HG02981 (cell line): ENCODE measurements at regions not wholly inside any gene's neighbourhood (a gene's known extent, or its start where the extent isn't known, plus 50 kb on each side); places are given as distances from the start of the nearest gene placed in this dataset.

Experiments used
- ATAC-seq: cut with Tn5 transposase; IDR thresholded peaks from one replicate; pipeline ENCODE4 v1.9.1; 2021; ENCODE audit warnings: mild to moderate bottlenecking, moderate library complexity; ENCODE audit not compliant: unreplicated experiment

DNA sequence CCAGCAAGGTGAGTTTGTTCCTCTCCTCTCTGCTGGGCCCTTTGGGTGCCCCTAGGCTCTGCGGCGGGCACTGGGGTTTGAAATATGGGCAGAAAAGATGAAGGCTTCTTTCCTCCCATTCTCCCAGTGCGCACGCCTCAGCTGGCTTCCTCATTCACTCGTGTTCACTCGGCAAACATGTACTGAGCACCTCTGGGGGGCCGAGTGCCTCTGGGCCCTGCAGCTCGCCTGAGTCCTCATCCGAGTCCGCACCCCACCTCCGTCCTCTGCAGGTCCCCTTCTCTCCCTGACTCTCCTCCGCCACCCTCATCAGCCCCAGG, 98.5 kb upstream of the RUNX3 start:
- no peak for ATAC-seq

DNA sequence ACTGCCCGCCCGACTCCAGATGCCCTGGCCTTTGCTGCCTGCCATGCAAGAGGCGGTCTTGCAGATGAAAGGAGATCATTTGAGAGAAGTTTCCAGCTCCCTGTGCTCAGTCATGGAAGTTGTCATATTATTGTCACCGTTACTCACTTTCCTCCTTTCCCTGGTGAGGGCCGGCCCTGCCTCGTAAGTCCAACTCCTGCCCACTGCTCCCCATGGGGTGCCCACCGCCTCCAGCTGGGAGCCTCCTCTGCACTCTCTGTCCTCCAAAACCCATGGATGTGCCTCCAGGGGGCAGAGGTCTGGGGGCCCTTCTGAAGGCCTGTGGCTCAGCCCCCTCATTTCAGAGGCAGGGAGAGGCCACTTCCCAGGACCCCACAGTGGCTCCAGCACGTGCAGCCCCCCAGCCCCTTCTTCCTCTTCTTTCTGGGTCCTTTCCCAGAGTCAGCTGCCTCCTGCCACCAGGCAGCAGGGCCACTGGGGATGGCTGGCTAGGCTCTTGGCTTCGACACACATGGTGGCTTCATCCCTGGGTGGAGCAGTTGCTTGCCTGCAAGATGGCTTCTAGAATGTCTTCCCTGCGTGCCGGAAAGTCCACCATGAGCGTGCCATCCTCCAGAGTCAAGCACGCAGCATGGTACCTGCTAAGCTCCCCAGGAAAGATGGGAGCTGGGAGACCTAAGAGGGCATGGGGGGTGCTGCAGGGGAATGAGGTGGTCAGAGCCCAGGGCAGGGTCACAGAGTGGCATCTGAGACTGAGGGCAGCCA, 97.9 kb upstream of the RUNX3 start:
- no peak for ATAC-seq

DNA sequence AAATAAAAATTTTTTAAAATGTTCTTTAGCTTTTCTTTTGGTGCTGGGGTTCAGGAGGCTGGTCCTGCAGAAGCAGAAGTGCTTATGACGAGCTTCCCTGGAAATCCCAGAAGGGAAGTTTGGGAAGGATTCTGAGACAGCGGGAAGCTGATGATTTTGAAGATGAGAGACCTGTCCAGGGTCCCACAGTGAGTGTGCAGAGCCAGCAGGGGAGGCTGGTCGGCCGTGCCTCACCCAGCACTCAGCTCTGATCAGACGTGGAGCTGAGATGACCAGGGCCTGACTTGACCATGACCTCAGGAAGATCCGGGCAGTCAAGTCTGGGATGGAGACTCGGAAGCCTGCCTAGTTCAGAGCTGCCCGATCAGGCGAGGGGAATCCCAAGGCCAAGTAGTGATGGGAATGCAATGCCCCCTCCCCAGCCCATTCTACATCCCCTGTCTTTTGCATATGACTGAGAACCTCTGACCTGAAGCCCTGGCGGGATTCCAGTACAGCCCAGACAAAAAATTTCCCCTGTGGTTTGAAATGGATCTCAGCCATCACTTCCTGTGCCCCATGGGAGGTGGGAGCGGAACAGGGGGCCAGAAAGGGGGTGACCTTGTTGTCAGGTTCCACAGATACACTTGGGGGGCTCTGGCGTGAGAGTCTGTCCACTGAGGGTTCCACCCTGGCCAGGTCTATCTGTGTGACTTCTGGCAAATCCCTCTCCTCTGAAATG, 96.8 kb upstream of the RUNX3 start:
- no peak for ATAC-seq

DNA sequence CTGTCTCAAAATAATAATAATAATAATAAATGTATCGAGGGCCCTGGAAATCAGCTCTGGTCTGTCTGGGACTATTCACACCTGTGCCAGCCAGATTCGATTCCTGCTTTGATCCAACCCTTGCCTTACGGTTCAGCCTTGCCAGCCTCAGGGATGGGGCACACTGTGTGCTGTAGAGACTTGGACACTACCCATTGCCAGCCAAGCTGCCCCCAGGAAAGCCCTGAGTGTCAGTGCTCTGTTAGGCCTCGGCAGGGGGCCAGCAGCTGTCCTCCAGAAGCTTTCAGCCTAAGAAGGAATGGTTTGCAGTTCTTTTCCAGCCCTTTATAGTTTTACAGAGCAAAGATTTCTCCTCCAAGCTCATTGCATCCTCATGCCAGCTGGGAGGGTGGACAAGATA, 96.2 kb upstream of the RUNX3 start:
- ATAC-seq = no peak

DNA sequence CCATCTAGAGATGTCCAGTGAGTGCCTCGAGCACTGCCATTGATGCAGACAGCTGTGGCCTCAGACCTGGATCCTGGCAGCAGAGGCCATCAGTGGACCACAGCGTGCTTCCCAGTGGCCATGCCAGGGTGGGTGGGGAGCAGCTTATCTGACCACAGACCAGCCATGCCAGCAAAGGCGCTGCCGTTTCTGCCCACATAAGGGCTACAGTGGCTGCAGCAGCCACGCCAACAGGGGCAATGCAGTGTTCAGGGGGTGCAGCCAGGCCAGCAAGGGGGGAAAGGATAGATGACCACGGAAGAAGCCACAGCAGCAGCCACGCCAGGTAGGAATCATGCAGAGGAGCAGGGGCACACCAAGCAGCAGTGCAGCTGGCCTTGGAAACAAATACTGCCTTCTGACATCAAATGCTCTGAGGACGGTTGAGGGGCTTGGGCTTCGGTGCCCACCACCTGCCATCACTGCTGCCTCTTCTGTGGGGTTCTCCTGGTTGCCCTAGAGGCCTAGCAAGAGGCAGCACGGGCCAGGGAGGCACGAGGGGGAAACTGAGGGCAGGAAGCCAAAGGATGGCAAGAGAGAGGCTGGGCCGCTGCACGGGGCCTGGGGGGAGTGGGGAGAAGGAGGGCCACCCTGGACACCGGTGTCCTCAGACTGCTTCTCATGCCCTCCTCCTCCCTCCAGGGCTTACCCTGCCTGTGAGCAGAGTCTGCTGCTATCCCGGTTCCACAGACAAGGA, 94.7 kb upstream of the RUNX3 start:
- no peak for ATAC-seq

DNA sequence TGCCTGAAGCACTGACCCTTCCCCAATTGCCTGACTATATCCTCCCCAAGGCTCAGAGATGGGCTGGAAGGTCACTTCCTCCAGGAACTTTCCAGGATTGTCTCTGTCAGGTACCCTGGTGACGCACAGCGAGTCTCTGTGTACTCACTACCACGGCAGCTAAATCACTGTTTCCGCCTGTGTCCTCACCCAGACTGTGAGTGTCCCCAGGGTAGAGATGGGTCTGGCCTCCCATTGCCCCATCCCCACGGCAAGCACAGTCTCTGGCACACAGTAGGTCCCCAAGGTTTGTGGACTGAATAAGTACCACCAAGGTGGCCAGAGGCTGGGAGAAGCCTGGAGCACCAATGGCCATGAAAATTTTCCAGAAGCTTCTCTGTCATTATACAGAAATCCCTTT, 93.8 kb upstream of the RUNX3 start:
- ATAC-seq = no peak

DNA sequence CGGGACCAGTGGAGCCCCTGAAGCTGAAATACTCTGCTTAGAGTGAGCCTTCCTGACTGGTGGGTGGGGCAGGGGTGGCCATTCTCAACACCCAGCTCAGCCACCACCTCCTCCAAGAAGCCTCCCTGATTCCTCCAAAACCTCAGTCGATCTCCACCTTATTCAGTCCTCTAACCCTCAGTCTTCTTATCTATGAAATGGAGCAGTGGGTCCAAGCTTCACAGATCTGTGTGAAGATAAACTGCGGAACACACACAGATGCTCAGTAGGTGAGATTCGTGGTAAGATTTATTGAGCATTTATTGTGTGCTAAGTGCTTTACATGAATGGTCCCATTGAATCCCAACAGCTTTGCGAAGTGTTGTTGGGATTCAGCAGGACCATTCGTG, 93.1 kb upstream of the RUNX3 start:
- no peak for ATAC-seq

DNA sequence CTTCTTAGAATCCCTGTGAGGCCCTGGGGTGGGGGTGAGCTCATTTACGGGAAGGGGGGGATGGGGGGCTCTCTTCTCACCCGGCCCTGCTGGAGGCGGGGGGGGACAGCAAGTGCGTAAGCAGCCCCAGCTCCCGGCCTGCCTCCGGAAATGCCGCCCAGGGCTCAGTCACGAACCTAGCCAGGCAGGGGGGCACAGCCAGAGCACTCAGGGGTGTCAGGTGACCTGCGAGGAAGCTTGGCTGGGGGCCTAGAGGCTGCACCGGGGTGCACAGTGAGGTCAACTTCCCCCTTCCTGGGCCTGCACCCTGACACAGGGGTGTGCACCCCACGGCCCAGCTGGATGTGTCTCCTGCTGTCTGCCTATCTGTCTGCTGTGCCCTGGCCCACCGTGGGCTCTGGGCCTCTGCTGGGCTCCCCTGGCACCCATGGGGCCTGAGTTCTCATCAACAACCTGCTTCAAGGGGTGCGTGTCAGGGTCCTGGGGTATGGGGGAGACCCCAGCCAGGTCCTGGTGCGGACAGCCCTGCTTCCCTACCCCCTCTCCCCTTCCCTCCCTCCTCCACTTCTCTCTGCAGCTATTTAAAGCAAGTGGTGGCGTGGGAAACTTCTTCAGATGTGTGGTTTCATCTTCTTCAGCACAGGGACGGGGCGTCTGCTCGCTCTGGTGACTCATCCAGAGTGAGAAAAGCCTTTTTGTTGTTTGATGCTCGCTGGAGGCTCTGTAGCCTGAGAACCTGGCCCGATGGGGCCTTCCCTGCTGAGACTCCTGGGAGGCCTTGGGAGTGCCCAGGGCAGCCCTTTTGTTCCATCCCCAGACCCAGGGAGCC, 92.5 kb upstream of the RUNX3 start:
- peak; percentile 66 for ATAC-seq

DNA sequence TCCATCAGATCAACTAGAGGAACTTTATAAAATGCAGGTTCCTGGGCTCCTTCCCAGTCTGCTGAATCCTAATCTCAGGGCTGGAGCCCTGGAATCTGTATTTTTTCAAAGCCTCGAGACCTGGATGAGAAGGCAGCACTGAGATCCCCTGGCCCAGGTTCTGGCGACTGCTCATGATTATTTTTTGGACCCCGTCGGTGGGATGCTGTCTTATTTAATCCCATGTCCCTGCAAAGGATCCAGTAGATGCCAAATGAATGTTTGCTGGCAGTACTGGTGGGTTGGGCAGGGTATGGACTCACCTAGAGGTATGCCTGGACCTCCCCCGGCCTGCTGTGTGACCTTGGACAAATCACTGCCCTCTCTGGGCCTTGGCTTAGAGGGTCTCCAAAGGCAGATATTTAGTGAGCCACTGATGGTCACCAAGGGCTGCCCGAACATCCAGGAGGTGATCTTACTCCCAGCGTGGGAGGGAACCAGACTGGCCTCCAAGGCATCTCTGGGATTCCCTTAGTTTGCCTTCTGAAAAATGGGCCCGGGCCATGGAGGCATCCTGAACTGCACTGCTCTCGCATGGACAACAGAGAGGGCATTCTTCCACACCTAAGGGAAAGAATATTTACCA, 91.6 kb upstream of the RUNX3 start:
- no peak for ATAC-seq

DNA sequence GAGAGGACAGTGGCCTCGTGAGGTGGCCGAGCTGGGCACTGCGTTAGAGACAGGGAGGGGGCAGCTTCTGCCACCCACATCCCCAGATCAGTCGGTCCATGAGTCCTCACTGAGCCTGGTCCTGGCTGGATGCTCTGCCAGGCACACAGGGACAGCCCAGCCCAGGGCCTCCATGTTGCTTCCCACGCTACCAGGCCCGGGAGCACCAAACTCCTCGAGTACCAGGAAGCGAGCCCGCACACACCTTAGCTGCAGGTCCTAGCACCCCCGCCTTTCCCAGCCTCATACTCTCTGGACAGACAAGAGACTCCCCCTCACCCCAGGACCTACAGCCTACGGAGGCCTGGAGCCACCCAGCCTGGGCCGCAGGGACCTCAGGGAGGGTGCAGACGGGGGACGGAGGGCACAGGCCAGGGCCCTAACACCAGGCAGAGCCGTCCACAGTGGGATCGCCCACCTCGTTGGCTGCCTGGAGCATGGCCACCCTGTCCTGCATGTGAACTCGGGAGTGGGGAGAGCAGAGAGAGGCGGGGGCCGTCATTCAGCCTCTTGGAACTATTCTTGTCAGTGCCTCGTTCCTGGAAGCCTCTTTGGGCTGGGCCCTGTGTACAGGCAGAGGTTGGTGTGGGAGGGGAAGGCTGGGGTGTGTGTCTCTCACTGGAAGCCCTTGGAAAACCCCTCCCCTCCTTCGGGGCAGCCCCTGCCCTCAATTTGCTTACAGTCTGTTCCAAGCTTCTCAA, 90.9 kb upstream of the RUNX3 start:
- no peak for ATAC-seq

DNA sequence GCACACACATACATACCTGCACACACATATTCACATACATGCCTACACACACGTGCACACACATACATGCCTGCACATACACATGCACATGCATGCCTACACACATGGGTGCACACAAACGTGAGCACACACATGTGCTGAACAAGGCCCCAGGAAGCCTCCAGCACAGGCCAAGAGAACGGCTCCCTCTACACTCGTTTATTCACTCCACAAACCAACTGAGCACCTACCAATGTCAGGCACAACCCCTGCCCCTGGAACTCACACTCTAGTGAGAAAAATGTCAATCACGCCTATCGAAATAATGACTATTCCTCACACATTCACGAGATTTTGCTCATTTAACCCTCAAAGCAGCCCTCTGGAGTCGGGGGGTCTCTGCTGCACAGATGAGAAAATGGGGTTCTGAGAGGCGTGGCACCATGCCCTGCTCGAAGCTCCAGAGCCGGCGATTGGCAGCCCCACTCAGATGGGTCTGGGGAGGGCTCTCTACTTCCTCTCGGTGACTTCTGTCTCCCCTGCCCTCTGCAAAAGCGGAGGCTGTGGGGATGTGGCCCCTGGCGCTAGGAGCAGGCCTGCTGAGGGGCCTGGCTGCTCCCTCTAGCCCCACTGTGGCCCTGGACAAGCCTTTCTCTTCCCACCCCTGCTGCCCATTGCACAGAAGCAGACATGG, 90.2 kb upstream of the RUNX3 start:
- no peak for ATAC-seq

DNA sequence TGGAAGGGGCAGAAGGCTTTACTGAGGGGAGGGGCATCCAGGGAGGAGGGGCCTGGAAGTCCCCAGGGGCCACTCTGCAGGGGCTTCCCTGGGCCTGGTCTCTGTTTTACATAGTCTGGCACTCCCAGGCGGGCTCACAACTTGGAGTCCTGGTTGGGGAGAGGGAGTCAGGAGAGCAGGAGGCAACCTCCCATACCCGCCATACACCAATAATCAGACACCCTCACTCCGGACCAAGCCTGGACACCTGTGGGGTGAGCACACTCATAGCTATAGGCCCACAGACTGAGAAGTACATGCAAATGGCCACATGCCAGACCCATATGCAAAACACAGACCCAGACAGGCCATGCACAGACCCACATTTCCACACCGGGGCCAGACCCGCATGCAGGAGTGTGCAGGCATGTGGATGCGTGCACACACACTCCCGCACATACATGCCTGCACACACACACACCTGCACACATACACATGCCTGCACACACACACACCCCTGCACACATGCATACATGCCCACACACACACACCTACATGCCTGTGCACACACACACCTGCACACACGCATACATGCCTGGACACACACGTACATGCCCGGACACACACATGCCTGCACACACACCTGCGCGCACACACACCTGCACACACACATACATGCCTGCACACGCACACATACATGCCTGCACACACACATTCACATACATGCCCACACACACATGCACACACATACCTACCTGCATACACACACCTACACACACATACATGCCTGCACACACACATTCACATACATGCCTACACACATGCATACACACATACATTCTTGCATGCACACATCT, 89.5 kb upstream of the RUNX3 start:
- ATAC-seq = peak; percentile 39

DNA sequence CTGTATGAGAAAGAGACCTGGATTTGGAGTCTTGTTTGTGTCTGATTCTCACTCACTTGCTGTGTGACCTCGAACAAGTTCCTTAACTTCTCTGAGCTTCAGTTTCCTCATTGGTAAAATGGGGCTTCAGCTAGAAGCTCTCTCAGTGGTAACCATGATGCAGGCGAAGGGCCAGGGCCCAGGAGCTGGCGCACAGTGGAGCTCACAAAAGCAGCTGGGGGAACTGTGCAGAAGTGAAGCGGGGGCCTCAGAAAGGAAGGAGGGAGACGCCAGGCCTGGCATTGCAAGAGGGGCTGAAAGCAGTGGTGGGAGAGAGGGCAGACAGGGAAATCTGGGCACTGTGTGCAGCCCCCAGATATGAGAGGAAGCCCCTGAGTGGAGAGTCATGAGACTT, 88.9 kb upstream of the RUNX3 start:
- no peak for ATAC-seq

DNA sequence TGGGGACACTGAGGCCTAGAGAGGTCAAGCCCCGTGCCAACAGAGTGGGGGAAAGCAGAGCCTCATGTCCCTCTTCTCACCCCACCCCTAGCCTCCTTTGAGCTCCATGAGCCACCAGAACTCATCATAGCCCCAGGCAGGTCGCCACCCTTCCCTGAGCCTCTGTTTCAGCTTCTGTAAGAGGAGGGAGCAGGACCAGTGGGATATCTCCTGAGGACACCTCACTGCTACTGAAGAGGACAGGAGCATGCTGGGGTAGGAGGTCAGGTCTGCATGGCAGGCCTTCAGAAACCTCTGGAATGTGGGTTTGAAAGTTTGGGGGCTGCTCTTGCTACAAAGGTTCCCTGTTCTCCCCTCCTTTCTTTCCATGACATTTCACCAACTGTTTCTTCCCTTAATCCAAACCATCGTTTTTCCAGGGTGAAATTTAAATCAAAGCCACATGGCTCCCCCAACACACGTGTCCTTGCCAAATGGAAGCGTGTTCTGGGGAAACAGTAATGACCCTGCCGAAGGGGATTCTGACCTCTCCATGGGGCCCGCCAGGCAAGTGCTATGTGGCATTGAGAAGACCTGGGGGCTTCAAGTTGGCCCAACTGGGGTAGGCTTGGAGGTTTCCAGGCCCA, 88.1 kb upstream of the RUNX3 start:
- ATAC-seq = no peak

DNA sequence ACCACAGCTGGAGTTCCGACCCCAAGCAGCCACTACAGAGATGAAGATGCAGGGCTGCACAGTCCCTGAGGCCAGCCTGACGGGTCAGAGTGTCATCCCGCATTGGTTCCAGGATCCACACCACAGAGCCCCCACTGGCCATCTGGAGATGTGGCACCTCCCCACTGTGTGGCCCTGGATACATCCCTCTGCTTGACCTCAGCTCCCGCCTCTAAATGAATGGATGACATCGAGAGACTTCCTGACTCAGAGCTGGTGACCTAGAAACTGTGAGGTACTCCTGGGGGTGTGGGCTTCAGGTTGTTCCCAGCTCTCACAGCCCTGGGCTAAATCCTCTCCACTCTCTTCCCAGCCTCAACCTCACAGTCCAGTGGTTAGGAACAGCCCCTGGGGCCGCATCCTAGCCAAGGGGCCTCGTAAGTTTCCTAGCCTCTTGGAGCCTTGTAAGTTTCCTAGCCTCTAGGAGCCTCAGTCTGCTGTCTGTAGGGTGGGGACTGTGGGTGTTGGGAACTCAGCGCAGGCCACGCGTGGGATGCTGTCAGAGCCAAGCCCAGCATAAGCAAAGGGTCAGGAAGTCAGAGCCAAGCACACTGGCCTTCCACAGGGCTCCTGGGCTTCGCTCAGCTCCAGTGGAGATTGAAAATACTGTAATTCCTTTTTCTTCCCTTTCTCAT, 87.5 kb upstream of the RUNX3 start:
- no peak for ATAC-seq

DNA sequence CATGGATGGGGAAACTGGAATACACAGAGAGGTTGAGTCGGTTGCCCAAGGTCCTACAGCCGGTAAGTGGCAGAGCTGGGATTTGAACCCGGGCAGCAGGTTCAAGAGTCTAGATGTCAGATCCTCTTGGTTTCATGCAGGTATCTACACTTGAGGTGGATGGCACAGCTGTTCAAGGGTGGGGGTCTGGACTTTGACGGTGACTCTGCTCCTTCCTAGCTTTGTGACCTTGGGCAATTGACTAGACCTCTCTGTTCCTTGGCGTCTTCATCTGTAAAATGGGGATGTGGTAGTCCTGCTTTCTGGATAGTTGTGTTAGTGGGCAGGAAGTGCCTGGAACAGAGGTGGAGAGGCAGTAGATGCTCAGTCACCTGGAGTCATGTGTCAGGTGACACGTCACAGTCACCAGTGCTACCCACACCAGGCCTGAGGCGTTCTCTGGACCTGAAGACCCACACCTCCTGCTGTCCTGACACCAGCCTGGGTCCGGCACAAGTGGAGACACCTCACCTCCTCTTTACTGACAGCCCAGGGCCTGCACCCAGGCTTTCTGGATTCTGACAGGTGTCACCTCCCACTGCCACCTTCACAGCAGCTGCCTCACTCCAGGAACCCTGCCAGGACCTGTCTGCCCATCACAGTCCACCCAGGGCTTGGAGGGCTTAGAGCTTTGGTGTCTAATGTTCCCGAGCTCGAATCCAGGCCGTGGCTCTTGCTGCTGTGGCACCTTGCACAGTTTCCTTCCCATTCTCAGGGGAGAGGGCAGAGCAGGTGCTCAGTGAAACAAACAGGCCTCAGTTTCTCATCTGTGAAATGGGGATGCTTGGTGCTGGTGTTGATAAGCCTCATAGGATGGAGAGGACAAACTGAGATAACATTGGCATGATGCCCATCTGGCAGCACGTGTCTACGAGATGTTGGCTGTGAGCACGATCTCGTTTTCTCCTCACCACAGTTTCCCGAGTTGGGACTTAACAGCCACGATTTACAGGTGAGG, 83.2 kb upstream of the RUNX3 start:
- ATAC-seq = no peak
